ENCODE measurements at regions not wholly inside any gene's neighbourhood (a gene's known extent, or its start where the extent isn't known, plus 50 kb on each side); places are given as distances from the start of the nearest gene placed in this dataset.
"Not testable (repeated sequence)": the region's sequence is repeated elsewhere in the genome, so short reads cannot be mapped to it uniquely, and the experiment has no call there.

- not testable (repeated sequence) for DNase-seq; H3K36me3 ChIP-seq (ENCODE audit: control insufficient read depth, insufficient read depth, low read length); H3K27ac ChIP-seq (ENCODE audit: low read length); H3K4me3 ChIP-seq (ENCODE audit: low read length); H3K4me1 ChIP-seq (ENCODE audit: control insufficient read depth, insufficient read depth, low read length); H3K27me3 ChIP-seq (ENCODE audit: control insufficient read depth, insufficient read depth, low read length)
- WGBS (ENCODE audit: insufficient coverage) = 72% methylated on average over 9 of the region's 11 CpGs
- H3K9me3 ChIP-seq (replicated peaks; ENCODE audit: control insufficient read depth, low read depth, low read length) = peaks cover 51% of the 10 kb centered on the region
Measured at GRCh38 chr7:57244345-57244980, 112.2 kb upstream of the ZNF479 start.

GRCh38 chr7:57245206-57245605, 113.0 kb upstream of the ZNF479 start:
- H3K27me3 ChIP-seq (ENCODE audit: control insufficient read depth, insufficient read depth, low read length) = no peaks in the 10 kb centered on the region
- H3K36me3 ChIP-seq (ENCODE audit: control insufficient read depth, insufficient read depth, low read length) = no peaks in the 10 kb centered on the region
- WGBS (ENCODE audit: insufficient coverage) = 73% methylated on average over 2 of the region's 4 CpGs
- no peak for DNase-seq
- H3K9me3 ChIP-seq (replicated peaks; ENCODE audit: control insufficient read depth, low read depth, low read length) = peaks cover 49% of the 10 kb centered on the region
- no peaks in the 10 kb centered on the region for H3K4me1 ChIP-seq (ENCODE audit: control insufficient read depth, insufficient read depth, low read length)
- no peak overlapping the region for H3K27ac ChIP-seq (ENCODE audit: low read length)
- no peak overlapping the region for H3K4me3 ChIP-seq (ENCODE audit: low read length)

- no peaks in the 10 kb centered on the region for H3K36me3 ChIP-seq (ENCODE audit: control insufficient read depth, insufficient read depth, low read length)
- H3K4me1 ChIP-seq (ENCODE audit: control insufficient read depth, insufficient read depth, low read length) = no peaks in the 10 kb centered on the region
- H3K4me3 ChIP-seq (ENCODE audit: low read length) = no peak overlapping the region
- DNase-seq = no peak
- WGBS (ENCODE audit: insufficient coverage) = no CpG with 5 or more reads among the region's 2 CpGs
- H3K27me3 ChIP-seq (ENCODE audit: control insufficient read depth, insufficient read depth, low read length) = no peaks in the 10 kb centered on the region
- peaks cover 36% of the 10 kb centered on the region for H3K9me3 ChIP-seq (replicated peaks; ENCODE audit: control insufficient read depth, low read depth, low read length)
- H3K27ac ChIP-seq (ENCODE audit: low read length) = no peak overlapping the region
Measured at GRCh38 chr7:57250801-57251200, 118.6 kb upstream of the ZNF479 start.

GRCh38 chr7:57256637-57257375, 124.6 kb upstream of the ZNF479 start:
- H3K9me3 ChIP-seq (replicated peaks; ENCODE audit: control insufficient read depth, low read depth, low read length) = peaks cover 28% of the 10 kb centered on the region
- no peaks in the 10 kb centered on the region for H3K36me3 ChIP-seq (ENCODE audit: control insufficient read depth, insufficient read depth, low read length)
- H3K4me1 ChIP-seq (ENCODE audit: control insufficient read depth, insufficient read depth, low read length) = no peaks in the 10 kb centered on the region
- no peak for DNase-seq
- H3K27me3 ChIP-seq (ENCODE audit: control insufficient read depth, insufficient read depth, low read length) = no peaks in the 10 kb centered on the region
- no peak overlapping the region for H3K4me3 ChIP-seq (ENCODE audit: low read length)
- H3K27ac ChIP-seq (ENCODE audit: low read length) = no peak overlapping the region
- WGBS (ENCODE audit: insufficient coverage) = 84% methylated on average over 44 of the region's 44 CpGs

DNA sequence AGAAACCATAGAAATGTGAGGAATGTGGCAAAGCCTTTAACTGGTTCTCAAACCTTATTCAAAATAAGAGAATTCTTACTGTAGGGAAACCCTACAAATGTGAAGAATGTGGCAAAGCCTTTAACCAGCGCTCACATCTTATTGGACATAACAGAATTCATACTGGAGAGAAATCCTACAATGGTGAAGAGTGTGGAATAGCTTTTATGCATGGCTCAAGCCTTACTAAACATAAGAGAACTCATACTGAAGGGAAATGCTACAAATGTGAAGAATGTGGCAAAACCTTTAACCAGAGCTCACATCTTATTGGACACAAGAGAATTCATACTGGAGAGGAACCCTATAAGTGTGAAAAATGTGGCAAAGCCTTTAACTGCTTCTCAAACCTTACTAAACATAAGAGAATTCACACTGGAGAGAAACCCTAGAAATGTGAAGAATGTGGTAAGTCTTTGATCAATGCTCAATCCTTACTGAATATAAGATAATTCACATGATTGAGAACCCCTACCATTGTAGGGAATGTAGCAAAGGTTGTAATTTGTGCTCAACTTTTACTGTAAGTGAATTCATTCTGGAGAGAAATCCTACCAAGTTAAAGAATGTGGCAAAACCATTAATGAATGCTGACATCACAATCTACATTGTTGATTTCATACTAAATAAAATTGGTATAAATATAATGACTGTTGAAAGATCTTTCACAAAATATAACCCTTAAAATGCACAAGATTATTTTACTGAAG, 142.5 kb upstream of the ZNF479 start:
- WGBS (ENCODE audit: insufficient coverage) = no CpG with 5 or more reads among the region's 1 CpG
- Histone ChIP-seq H3K9me3 (replicated peaks; ENCODE audit: control insufficient read depth, low read depth, low read length) (peaks cover 38% of the 10 kb centered on the region), H3K36me3 (ENCODE audit: control insufficient read depth, insufficient read depth, low read length) (no peaks in the 10 kb centered on the region)

DNA sequence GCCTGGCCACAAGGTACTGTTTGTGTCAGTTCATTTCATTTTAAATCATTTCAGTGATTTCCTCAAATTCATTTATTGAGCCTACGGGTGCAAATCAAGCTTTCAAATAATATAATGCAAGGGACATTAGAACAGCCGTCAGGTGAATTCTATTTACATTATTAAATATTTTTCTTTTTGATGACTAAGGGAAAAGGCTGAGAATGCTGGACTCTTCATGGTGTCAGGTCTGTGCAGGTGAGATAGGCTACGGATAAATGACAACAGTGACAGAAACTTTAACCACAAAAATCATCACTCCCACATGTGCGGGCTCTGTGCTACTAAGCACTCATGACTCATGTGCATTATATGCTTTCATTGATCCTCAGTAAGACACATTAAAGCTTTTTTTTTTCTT, 149.2 kb upstream of the ZNF716 start:
- WGBS (ENCODE audit: insufficient coverage) = 100% methylated on average over 1 of the region's 4 CpGs
- DNase-seq = no peak
- Histone ChIP-seq H3K27ac (ENCODE audit: low read length) (no peak overlapping the region), H3K4me1 (ENCODE audit: control insufficient read depth, insufficient read depth, low read length) (no peaks in the 10 kb centered on the region), H3K9me3 (replicated peaks; ENCODE audit: control insufficient read depth, low read depth, low read length) (peaks cover 40% of the 10 kb centered on the region), H3K36me3 (ENCODE audit: control insufficient read depth, insufficient read depth, low read length) (no peaks in the 10 kb centered on the region), H3K4me3 (ENCODE audit: low read length) (no peak overlapping the region), H3K27me3 (ENCODE audit: control insufficient read depth, insufficient read depth, low read length) (no peaks in the 10 kb centered on the region)

More for the DNA sequence above, 142.5 kb upstream of the ZNF479 start:
- no peak for DNase-seq
- Histone ChIP-seq H3K27ac (ENCODE audit: low read length) (no peak overlapping the region), H3K4me3 (ENCODE audit: low read length) (no peak overlapping the region), H3K27me3 (ENCODE audit: control insufficient read depth, insufficient read depth, low read length) (no peaks in the 10 kb centered on the region), H3K4me1 (ENCODE audit: control insufficient read depth, insufficient read depth, low read length) (no peaks in the 10 kb centered on the region)

DNA sequence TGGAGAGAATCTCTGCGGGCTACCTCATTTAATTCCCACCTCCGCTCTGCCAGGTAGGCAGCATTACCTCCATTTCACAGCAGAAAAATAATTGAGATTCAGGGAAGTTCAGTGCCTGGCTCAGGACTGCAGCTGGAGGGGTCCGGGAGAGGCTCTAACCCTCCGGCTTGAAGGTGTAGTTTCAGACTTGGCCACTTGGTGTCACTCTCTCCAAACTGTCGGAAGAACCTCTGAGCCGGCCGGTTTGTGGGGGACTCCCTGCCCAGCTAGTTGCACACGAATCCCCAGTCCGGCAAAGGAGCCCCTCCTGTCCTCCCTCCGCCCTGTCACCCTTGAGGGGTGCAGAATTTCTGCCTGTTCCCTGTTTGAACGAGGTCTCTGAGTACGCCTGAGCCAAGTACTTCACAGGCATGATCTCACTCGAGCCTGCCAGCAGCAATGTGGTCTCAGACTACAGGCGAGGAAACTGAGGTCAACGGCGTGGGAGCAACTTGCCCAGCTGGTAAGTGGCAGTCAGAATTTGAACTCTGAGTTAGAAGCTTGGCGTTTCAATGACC, 144.7 kb upstream of the ZNF716 start:
- H3K27me3 ChIP-seq (ENCODE audit: control insufficient read depth, insufficient read depth, low read length) = no peaks in the 10 kb centered on the region
- peaks cover 42% of the 10 kb centered on the region for H3K9me3 ChIP-seq (replicated peaks; ENCODE audit: control insufficient read depth, low read depth, low read length)
- H3K4me3 ChIP-seq (ENCODE audit: low read length) = no peak overlapping the region
- no peaks in the 10 kb centered on the region for H3K4me1 ChIP-seq (ENCODE audit: control insufficient read depth, insufficient read depth, low read length)
- no peak for DNase-seq
- no peak overlapping the region for H3K27ac ChIP-seq (ENCODE audit: low read length)
- H3K36me3 ChIP-seq (ENCODE audit: control insufficient read depth, insufficient read depth, low read length) = no peaks in the 10 kb centered on the region
- WGBS (ENCODE audit: insufficient coverage) = 64% methylated on average over 14 of the region's 17 CpGs

- 64% methylated on average over 16 of the region's 20 CpGs for WGBS (ENCODE audit: insufficient coverage)
- H3K4me3 ChIP-seq (ENCODE audit: low read length) = no peak overlapping the region
- DNase-seq = no peak
- no peaks in the 10 kb centered on the region for H3K36me3 ChIP-seq (ENCODE audit: control insufficient read depth, insufficient read depth, low read length)
- no peaks in the 10 kb centered on the region for H3K4me1 ChIP-seq (ENCODE audit: control insufficient read depth, insufficient read depth, low read length)
- H3K9me3 ChIP-seq (replicated peaks; ENCODE audit: control insufficient read depth, low read depth, low read length) = peaks cover 49% of the 10 kb centered on the region
- no peaks in the 10 kb centered on the region for H3K27me3 ChIP-seq (ENCODE audit: control insufficient read depth, insufficient read depth, low read length)
- no peak overlapping the region for H3K27ac ChIP-seq (ENCODE audit: low read length)
Measured at GRCh38 chr7:57308631-57309408, 141.2 kb upstream of the ZNF716 start.

- Histone ChIP-seq H3K36me3 (ENCODE audit: control insufficient read depth, insufficient read depth, low read length) (no peaks in the 10 kb centered on the region), H3K27me3 (ENCODE audit: control insufficient read depth, insufficient read depth, low read length) (no peaks in the 10 kb centered on the region), H3K4me1 (ENCODE audit: control insufficient read depth, insufficient read depth, low read length) (no peaks in the 10 kb centered on the region), H3K27ac (ENCODE audit: low read length) (no peak overlapping the region), H3K9me3 (replicated peaks; ENCODE audit: control insufficient read depth, low read depth, low read length) (peaks cover 62% of the 10 kb centered on the region), H3K4me3 (ENCODE audit: low read length) (no peak overlapping the region)
- WGBS (ENCODE audit: insufficient coverage) = 96% methylated on average over 3 of the region's 4 CpGs
- no peak for DNase-seq
Measured at GRCh38 chr7:57327081-57327480, 122.9 kb upstream of the ZNF716 start.

All from muscle of leg (tissue), 3 donors.